GM19455 (cell line): ENCODE measurements at regions not wholly inside any gene's neighbourhood (a gene's known extent, or its start where the extent isn't known, plus 50 kb on each side); places are given as distances from the start of the nearest gene placed in this dataset.

Experiments
- ATAC-seq: cut with Tn5 transposase; IDR thresholded peaks from one replicate; pipeline ENCODE4 v1.9.1; 2021; ENCODE audit not compliant: unreplicated experiment

DNA sequence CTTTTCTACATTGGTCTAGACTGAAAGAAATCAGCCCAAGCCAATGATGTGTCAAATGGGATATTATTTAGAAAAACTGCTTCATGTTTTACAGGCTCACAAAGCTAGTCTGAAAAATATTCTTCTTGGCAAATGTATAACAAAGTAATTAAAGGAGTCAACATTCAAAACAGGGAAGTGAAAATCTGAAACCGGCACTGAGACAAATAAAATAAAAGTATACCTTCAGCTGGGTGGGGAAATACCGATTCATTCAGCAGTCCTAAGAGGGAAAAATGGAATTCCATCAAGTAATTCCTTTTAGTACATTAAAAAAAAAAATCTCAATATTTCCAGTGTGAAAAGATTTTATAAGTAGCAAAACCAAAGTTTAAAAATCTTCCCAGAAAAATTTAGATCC is 259.6 kb upstream of the SLC24A2 start:
- no peak for ATAC-seq

DNA sequence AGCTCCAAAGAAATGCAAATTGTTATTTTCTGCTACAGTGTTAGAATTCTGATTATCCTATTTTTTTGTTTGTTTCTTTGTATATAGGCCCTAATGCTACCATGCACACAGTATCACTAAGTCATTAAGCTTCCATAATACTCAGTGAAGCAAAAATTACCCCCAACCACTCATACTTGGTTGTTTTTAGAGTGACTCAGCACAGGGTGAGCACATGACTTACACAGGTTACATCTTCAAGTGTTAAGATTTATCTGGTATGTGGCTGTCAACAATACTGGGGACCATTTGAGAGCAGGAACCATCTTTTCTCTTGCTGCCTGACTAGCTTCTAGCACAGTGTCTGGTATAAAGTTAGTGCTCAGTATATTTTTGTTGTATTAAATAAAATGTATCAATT is 255.8 kb upstream of the SLC24A2 start:
- ATAC-seq, result no peak

DNA sequence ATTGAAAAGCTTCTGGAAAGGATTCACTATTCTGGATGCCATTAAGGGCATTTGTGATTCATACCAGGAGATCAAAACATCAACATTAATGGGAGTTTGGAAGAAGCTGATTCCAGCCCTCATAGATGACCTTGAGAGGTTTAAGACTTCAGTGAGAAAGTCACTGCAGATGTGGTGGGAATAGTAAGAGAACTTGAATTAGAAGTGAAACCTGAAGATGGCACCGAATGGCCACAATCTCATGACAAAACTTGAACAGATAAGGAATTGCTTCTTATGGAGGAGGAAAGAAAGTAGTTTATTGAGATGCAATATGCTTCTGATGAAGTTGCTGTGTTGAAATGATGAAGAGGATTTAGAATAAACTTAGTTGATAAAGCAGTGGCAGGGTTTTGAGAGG is 254.6 kb upstream of the SLC24A2 start:
- peak; percentile 23 for ATAC-seq

DNA sequence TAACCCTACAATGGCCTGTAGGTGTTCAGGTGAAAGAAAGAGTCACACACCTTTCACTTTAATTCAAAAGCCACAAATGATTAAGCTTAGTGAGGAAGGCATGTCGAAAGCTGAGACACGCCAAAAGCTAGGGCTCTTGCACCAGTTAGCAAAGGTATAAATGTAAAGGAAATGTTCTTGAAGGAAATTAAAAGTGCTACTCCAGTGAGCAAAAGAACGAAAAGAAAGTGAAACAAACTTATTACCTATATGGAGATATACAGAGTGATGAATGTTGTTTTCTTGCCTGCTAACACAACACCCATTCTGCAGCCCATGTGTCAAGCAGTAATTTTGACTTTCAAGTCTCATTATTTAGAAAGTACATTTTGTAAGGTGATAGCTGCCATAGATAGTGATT is 254.2 kb upstream of the SLC24A2 start:
- peak; percentile 66 for ATAC-seq

DNA sequence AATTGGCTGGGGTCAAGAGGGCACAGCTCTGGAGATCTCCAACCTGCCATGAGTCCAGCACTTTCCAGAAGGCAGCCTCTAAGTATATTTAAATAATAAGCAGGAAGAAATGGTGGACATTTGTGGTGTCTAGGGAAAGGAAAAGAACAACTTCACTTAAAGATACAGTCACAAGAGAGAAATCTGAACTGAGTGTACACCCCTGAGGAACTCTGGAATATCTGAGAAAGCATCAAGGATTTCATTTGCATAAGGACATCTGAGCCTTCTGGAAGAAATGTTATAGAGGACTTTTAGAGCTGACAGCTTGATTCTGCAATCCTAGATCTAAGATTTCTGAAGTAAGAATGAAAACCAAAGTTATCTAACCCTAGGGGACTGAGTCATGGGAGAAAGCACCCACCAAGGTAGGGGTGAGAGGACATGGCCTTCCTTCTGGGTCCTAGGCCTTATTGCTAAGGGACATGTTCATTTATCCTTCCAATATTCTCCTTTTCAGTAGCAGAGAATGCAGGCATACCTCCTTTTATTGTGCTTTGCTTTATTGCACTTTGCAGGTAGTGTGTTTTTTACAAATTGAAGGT is 253.4 kb upstream of the SLC24A2 start:
- ATAC-seq, result no peak

- no peak for ATAC-seq
Measured at GRCh38 chr9:20041697-20042081, 252.9 kb upstream of the SLC24A2 start.

DNA sequence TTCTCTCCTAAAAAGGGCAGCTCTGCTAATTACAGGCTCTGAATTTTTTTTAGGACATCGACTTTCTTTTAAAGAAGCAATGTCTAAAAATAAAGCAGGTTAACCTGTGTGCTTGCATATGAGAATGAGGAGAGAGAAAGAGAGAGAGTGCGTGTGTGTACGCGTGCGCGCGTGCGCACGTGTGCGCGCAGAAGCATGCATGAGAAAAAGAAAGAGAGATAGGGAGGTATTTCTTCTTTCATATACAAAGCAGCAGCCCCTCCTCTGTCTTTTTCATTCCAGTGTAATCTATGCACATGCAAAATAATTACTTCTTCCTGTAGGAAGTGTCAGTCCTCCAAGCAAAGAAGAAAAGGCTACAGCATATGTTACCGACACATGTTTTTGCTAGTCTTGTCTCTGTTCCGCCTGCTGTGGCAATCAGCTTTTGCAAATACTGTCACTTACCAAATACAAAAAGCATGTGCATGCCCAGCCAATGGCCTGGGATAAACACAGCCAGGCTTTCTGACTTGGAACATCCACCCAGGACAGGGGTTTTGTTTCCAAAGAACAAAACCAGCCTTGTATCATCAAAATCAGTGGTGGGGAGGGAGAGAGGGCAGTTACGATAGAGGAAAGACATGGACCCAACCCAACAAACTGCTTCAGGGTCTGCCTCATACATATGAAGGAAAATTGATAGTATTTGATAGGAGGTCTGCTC is 252.3 kb upstream of the SLC24A2 start:
- ATAC-seq, result no peak

DNA sequence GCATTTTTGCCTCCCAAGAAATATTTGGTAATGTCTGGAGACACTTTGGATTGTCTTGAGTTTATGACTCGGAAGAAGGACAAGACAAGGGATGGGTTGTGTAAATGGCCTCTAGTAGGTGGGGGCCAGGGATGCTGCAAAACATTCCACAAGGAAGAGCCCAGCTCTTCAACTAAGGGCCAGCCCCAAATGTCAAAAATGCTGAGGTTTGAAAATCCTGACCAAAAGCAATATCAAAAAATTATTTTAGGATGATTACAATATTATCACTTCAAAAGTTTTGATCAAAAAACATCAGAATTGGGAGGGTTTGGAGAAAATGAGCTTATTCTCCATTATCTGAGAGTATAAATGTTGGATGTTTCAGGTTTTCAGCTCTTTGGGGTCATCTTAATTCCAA is 248.9 kb upstream of the SLC24A2 start:
- ATAC-seq, result no peak

DNA sequence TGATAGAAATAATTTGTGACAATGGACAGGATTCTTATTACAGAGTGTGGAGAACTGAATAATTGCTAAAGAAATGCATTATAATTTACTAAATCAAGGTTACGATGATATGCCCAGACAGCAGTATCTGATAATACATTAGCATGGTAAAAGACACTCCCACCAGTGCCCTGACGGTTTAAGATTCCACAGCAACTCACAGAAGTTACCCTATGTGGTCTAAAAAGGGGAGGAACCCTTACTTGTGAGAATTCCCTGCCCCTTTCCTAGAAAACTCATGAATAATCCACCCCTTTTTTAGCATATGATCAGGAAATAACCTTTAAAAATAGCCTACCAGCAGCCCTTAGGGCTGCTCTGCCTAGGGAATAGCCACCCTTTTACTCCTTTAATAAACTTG is 244.7 kb upstream of the SLC24A2 start:
- no peak for ATAC-seq

GRCh38 chr9:20032413-20033006 is 243.7 kb upstream of the SLC24A2 start:
- no peak for ATAC-seq

DNA sequence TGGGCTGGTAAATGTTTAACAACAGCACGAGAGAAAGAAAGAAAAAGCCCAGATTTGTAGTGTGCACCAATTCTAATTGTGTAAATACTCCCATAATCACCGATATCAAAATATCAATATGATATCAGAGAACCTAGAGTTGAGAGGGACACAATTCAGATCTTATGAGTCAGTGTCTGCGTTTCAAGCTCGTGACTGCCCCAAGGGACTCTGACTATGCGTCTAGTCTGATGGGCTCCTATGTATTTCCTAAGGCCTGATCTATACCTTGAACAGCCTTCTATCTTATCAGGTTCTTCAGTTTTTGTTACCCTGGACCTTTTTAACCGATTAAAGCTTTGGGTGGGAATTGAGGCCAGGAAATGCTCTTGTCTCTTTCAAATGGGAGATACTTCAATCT is 243.0 kb upstream of the SLC24A2 start:
- ATAC-seq, result no peak

DNA sequence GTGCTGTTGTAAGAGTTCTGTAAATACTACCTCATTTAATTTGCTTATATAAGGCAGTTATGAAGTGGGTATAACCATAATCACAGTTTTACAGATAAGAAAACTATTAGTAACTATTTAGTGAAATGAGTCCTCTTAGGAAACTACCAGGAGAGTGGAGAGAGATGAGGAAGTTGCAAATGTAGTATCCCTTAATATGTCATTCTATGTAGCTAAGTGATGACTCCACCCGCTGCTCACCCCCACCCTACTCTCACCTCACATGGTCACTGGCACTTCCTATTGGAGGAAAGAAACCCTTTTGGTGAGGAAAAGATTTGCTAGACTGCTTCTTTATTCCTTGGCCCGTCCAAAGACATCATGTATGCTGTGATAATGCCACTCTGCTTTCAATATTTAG is 241.8 kb upstream of the SLC24A2 start:
- ATAC-seq, result no peak

DNA sequence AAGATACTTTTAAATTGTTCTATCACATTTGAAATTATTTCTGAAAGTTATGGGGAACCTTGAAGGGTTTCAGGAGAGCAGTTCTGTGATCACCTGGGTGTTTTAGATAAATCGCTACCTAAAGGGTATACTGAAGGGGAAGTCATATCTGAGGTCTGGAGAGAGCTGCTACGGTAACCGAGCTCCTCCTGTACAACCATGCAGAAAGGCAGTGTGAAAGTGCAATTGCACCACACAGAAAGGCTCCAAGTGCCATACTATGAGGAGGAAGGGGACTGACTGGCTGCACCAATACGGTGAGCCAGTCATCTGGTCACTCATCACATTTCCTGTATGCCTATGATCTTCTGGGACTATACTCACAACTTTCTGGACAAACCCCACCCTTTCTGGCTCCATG is 241.4 kb upstream of the SLC24A2 start:
- no peak for ATAC-seq

DNA sequence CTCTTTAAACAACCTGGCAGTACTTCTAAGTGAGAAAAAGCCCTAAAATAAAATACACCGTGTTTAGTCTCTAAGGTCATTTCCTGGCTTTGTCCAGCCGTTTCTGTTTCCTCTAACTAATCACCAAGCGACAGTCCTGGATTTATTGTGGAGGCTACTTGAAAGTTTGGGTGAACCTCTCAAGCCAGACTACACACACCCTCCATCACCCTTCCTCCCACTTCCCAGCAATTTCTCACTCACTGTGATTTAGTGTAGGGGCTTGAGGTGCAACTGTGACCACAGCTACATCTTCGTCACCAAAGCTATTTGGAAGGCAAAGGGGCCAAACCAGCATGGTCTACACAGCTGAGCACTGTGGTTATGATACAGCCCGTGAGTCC is 240.0 kb upstream of the SLC24A2 start:
- no peak for ATAC-seq

DNA sequence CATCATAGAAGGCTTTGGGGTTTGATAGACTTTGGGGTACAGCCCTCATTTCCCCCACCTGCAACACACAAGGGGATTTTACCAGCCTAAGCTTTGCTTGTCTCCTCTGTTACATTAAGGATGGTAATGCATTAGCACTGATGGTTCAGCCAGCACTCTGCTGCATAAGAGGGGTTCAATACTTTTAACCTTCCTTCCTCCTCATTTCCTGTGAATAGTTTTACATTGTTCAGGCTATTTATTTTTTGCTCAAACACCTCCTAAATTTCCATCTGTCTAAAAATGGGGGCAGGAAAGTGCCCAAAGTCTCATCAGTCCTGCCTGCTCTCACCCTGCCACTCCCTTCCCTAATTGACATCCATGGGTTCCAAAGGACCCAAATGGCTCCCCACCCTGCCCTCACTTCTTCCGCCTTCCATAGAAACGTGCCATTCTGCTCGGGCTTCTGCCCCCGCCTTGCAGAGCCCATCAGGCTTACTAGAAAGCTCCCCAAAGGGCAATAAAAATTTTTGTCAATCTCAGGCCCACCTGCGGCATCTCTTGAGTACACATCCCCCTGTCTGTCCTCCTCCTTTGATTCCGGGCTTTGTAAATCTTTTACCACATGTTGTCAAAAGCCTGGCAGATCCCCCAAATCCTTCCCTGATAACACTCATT is 239.5 kb upstream of the SLC24A2 start:
- ATAC-seq, result no peak

DNA sequence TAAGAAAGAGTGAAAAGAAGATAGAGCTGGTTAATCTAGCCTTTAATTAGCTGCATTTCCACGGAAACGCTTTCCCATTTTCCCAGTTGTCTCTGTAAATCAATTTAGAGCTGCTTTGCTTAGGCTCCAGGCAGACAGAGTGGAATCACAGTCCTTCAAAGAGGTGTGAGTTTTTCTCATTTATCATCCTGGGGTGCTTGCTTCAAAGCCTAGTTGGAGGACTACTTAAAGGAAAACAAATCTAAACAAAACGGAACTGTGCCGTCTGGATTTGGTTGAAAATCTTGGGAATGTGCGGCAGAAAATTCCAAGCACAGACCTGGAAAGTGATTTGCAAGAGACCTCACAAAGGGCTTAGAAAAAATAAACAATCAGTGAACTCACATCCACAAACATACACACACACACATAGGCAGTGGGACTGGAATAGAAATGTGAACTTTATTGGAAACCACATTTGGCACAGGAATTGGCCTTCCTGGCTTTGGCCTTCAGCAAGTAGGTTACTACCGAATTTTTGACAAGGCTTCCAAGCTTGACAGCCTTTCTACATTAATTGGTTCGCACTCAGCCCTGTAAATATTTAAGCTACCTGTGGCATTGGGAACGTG is 235.2 kb upstream of the SLC24A2 start:
- ATAC-seq, result no peak

DNA sequence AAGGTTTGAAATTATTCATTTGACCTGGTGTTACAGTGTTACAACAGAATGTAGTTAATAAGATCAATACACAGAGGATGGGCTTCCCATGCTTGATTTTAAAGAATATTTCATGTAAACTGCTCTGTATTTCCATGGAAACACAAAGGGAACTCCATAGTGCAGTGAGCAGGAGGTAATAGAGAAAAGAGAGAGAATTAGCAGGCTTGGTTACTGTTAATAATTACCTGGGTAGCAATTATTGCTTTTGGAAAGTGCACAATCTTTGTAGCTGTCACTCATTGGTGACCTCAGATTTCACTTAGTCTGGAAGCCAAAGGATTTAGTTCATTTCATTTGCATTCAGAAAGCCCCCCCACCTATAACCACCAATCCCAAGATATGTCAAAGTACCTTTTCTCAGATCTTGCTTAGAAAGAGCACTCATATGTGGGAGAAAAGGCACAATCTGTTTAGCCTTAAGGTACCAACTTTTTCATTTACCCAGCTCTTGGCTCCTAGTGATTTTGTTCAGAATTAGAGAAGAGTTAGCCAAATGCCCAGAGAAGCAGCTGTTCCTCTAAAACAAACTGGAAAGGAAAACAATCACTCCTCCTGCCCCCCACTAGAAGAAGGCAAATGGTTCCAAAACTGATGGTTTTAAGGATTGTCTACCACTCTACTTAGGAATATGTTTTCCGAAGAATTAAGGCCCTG is 234.5 kb upstream of the SLC24A2 start:
- ATAC-seq, result no peak

- no peak for ATAC-seq
Measured at GRCh38 chr9:20022410-20022809, 233.6 kb upstream of the SLC24A2 start.

DNA sequence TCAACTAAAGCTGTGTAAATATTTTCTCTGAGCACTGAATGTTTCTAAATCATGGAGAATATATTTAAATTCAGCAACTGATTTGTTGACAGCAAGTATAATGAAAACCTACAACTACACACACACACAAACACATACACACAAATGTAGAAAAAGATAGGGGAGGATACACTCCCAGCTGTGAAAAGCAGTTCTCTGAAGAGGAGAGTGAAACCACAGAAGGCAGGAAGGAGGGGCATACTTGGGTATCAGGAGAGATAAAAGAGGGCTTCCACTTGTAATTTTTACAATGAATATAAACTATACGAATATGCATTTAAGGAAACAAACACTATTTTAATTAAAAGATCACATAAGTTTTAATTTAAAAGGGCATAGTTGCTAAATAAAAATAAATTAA is 227.8 kb upstream of the SLC24A2 start:
- no peak for ATAC-seq

DNA sequence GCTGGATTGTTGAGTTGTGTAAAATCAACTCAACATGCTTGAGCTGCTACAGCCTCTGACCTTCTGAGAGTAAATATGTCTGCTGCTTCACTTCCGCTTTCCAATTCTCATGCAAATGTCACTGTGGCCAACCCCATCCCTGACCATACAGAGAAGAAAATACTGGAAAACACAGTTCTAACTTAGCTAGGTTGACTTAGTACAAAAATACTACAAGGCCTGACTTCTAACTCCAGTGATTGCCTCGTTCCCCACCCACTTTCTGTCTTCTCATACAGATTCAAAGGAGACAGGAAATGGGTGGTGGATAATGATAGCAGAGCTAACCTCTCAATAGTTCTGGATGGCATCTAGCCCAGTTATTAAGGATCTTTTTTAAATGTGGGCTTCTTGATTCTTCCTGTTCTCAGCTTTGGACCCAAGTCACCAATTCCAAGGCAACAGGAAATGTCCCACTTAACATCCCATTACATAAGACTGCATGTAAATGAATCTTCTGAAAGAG is 226.6 kb upstream of the SLC24A2 start:
- ATAC-seq, result peak; percentile 64

DNA sequence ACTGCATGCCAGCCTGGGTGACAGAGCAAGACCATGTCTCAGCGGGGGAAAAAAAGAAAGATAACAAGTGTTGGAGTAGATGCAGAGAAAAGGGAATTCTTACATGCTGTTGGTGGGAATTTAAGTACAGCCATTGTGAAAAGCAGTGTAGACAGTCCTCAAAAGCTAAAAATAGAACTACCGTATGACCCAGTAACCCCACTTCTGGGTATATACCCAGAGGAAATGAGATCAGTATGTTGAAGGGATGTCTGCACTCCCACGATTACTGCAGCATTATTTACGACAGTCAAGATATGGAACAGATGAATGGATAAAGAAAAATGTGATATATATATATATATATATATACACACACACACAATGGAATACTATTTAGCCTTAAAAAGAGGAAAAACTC is 225.3 kb upstream of the SLC24A2 start:
- ATAC-seq, result no peak
